ENCODE measurements at regions not wholly inside any gene's neighbourhood (a gene's known extent, or its start where the extent isn't known, plus 50 kb on each side); places are given as distances from the start of the nearest gene placed in this dataset.
A peak's percentile ranks its signal among the peaks of the same experiment; 100 is the strongest.
"Not testable (repeated sequence)": the region's sequence is repeated elsewhere in the genome, so short reads cannot be mapped to it uniquely, and the experiment has no call there.

DNA sequence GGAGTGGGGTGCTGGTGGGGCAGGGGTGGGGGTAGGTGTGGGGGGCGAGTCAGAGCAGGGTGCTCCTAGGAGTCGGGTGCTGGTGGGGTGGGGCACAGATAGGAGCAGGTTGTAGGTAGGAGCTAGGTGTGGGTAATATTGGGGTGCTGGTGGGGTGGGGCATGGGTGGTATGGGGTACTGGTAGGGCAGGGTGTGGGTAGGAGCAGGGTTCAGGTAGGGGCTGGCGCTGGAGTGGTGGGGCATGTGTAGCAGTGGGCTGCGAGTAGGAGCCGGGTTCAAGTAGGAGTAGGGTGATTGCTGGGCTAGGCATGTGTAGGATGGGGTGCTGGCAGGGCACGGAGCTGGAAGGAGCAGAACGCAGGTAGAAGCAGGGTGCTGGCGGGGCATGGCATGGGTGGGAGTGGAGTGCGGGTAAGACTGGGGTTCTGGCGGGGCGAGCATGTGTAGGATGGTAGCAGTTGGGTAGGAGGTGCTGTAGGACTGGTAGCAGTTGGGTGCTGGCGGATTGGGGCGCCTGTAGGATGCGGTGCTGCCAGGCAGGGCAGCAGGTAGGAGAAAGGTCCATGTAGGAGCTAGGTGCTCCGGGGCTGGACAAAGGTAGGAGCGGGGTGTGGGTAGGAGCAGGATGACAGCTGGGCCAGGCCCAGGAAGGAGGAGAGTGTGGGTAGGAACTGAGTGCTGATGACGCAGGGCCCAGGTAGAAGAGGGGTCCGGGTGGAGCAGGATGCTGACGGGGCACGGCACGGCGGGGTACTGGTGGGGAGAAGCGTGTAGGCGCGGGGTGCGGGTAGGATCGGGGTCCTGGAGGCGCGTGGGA lies 105.5 kb upstream of the SIMC1 start:
- no peak overlapping the region for H3K4me3 ChIP-seq

GRCh38 chr5:176133289-176133870 lies 104.8 kb upstream of the SIMC1 start:
- Histone ChIP-seq H3K27ac (no peak overlapping the region), H3K4me1 (peaks cover 0 to 25% (median 20%) of the 10 kb centered on the region in 10 experiments; a peak in 17 of 20 replicates), H4K20me1 (peaks cover 0 to 7% (median 0%) of the 10 kb centered on the region in 11 experiments; a peak in 1 of 22 replicates), H3K27me3 (peaks cover 0 to 12% (median 0%) of the 10 kb centered on the region in 11 experiments; a peak in 4 of 22 replicates), H3K36me3 (no peaks in the 10 kb centered on the region), H3K4me3 (no peak overlapping the region), H3K9me3 (replicated peaks in 1 of 11) (peaks cover 0 to 3% (median 0%) of the 10 kb centered on the region in 11 experiments; a peak in 1 of 22 replicates), H3K4me2 (peak overlapping the region; percentile 30 to 76 (median 64); a peak in 20 of 22 replicates), H3K9ac (no peak overlapping the region)
- TF ChIP-seq Cebpa-rat (IDR thresholded peaks at IDR 0.05): no peak

More for the DNA sequence above, 105.5 kb upstream of the SIMC1 start:
- H3K27me3 ChIP-seq: peaks cover 0 to 12% (median 0%) of the 10 kb centered on the region in 11 experiments; a peak in 4 of 22 replicates
- no peak overlapping the region for H3K27ac ChIP-seq
- no peak for TF ChIP-seq Cebpa-rat (IDR thresholded peaks at IDR 0.05)
- H3K4me1 ChIP-seq: peaks cover 0 to 25% (median 20%) of the 10 kb centered on the region in 10 experiments; a peak in 17 of 20 replicates
- H3K9ac ChIP-seq: no peak overlapping the region
- H4K20me1 ChIP-seq: peaks cover 0 to 7% (median 0%) of the 10 kb centered on the region in 11 experiments; a peak in 1 of 22 replicates
- no peaks in the 10 kb centered on the region for H3K36me3 ChIP-seq
- H3K4me2 ChIP-seq: peak overlapping the region in 4 of 11 experiments; percentile 64 to 76 (median 68); a peak in 4 of 22 replicates
- H3K9me3 ChIP-seq (replicated peaks in 1 of 11): peaks cover 0 to 3% (median 0%) of the 10 kb centered on the region in 11 experiments; a peak in 1 of 22 replicates

- H3K27me3 ChIP-seq: peaks cover 0 to 12% (median 0%) of the 10 kb centered on the region in 11 experiments; a peak in 4 of 22 replicates
- no peak overlapping the region for H3K9ac ChIP-seq
- H3K4me1 ChIP-seq: peaks cover 0 to 25% (median 20%) of the 10 kb centered on the region in 10 experiments; a peak in 17 of 20 replicates
- no peak overlapping the region for H3K4me3 ChIP-seq
- TF ChIP-seq Cebpa-rat (IDR thresholded peaks at IDR 0.05): no peak
- no peaks in the 10 kb centered on the region for H3K36me3 ChIP-seq
- H3K9me3 ChIP-seq (replicated peaks in 1 of 11): peaks cover 0 to 3% (median 0%) of the 10 kb centered on the region in 11 experiments; a peak in 1 of 22 replicates
- peaks cover 0 to 7% (median 0%) of the 10 kb centered on the region in 11 experiments; a peak in 1 of 22 replicates for H4K20me1 ChIP-seq
- peak overlapping the region; percentile 30 to 76 (median 64); a peak in 20 of 22 replicates for H3K4me2 ChIP-seq
- no peak overlapping the region for H3K27ac ChIP-seq
These were observed 104.3 kb upstream of the SIMC1 start for GRCh38 chr5:176133877-176134276.

DNA sequence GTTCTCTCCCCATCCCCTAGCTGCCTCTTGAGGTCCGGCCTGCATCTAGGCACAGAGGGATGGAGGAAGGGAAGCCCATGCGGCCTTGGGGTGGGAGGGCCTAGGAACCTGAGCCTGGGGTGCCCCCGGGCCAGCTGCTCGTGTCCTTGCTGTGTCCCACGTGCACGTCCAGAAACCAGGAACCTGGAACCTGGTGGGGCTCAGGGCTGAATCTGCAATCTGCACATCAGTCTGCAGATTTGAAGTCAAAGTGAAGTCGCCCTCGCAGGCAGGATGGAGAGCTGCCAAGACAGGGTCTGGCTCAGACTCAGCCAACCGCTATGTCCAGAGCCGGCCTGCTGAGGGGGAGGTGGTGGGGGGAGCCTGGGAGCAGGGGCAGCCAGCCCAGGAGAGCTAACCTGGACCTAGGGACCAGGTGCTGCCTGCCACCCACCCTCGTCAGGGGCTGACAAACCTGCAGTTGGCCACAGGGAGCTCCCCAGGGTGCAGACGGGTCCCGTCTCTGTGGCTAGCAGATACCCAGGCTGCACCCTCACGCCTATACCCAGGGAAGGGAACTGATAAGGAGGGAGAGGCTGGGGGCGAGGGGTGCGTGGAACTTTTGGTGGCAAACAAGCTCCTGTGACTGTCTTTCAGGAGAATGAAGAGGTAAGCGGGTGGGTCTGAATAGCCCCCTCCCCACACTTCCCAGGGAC lies 103.5 kb upstream of the SIMC1 start:
- peaks cover 0 to 7% (median 0%) of the 10 kb centered on the region in 11 experiments; a peak in 1 of 22 replicates for H4K20me1 ChIP-seq
- no peaks in the 10 kb centered on the region for H3K36me3 ChIP-seq
- peaks cover under 1 to 25% (median 20%) of the 10 kb centered on the region in 10 experiments; a peak in 18 of 20 replicates for H3K4me1 ChIP-seq
- H3K9me3 ChIP-seq (replicated peaks in 1 of 11): peaks cover 0 to 3% (median 0%) of the 10 kb centered on the region in 11 experiments; a peak in 1 of 22 replicates
- no peak overlapping the region for H3K9ac ChIP-seq
- H3K4me2 ChIP-seq: peak overlapping the region in 9 of 11 experiments; percentile 21 to 76 (median 67); a peak in 17 of 22 replicates
- H3K27me3 ChIP-seq: peaks cover 0 to 12% (median 0%) of the 10 kb centered on the region in 11 experiments; a peak in 4 of 22 replicates
- no peak overlapping the region for H3K4me3 ChIP-seq
- no peak overlapping the region for H3K27ac ChIP-seq
- TF ChIP-seq Cebpa-rat (IDR thresholded peaks at IDR 0.05): no peak

GRCh38 chr5:176140138-176140537 lies 98.1 kb upstream of the SIMC1 start:
- Histone ChIP-seq H3K9me3 (replicated peaks in 1 of 11) (peaks cover 5 to 23% (median 15%) of the 10 kb centered on the region in 11 experiments; a peak in 20 of 22 replicates), H3K4me1 (peaks cover 0 to 11% (median 3%) of the 10 kb centered on the region in 10 experiments; a peak in 10 of 20 replicates), H3K4me2 (peak overlapping the region in 7 of 11 experiments; percentile 1 to 54 (median 14); a peak in 4 of 22 replicates)
- H3K27me3 ChIP-seq, H3K9ac ChIP-seq, H3K4me3 ChIP-seq, H3K36me3 ChIP-seq, H4K20me1 ChIP-seq, H3K27ac ChIP-seq: not testable (repeated sequence)

GRCh38 chr5:176144508-176144907 lies 93.7 kb upstream of the SIMC1 start:
- no peak overlapping the region for H3K9ac ChIP-seq
- no peak overlapping the region for H3K4me2 ChIP-seq
- no peaks in the 10 kb centered on the region for H4K20me1 ChIP-seq
- H3K27me3 ChIP-seq: no peaks in the 10 kb centered on the region
- peaks cover 5 to 23% (median 15%) of the 10 kb centered on the region in 11 experiments; a peak in 20 of 22 replicates for H3K9me3 ChIP-seq (replicated peaks in 1 of 11)
- H3K36me3 ChIP-seq: no peaks in the 10 kb centered on the region
- H3K4me3 ChIP-seq: no peak overlapping the region
- peaks cover 0 to 9% (median 2%) of the 10 kb centered on the region in 10 experiments; a peak in 4 of 20 replicates for H3K4me1 ChIP-seq
- H3K27ac ChIP-seq: no peak overlapping the region
- TF ChIP-seq Cebpa-rat (IDR thresholded peaks at IDR 0.05): no peak

GRCh38 chr5:176149948-176150347 lies 88.3 kb upstream of the SIMC1 start:
- not testable (repeated sequence) for H3K27ac ChIP-seq; H4K20me1 ChIP-seq; H3K36me3 ChIP-seq; H3K9me3 ChIP-seq (replicated peaks in 1 of 11); H3K4me1 ChIP-seq; H3K4me3 ChIP-seq; H3K27me3 ChIP-seq; H3K4me2 ChIP-seq; H3K9ac ChIP-seq

DNA sequence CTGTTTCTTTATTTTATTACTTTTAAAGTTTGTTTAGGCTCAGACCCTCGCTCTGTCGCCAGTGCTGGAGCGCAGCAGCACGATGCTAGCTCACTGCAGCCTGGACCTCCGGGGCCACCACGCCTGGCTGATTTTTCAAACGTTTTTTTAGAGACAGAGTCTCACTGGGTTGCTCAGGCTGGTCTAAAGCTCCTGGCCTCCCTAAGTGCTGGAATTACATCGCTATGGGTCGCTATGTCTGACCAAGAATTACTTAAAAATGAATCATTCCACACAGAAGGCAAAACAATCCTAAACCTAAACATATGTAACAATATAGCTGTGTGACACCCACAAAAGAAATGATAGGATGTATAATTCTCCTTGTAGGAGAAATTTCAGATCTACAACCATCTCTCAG lies 86.9 kb upstream of the SIMC1 start:
- Histone ChIP-seq H3K4me1 (no peaks in the 10 kb centered on the region), H3K27ac (no peak overlapping the region), H3K9me3 (replicated peaks in 1 of 11) (no peaks in the 10 kb centered on the region), H3K27me3 (no peaks in the 10 kb centered on the region), H4K20me1 (no peaks in the 10 kb centered on the region; a peak in 1 of 22 replicates), H3K4me2 (no peak overlapping the region), H3K4me3 (no peak overlapping the region), H3K9ac (no peak overlapping the region), H3K36me3 (no peaks in the 10 kb centered on the region)
- TF ChIP-seq Cebpa-rat (IDR thresholded peaks at IDR 0.05): no peak

Data from BLaER1 treated with 17β-estradiol and CSF1 and Interleukin-3, amounts not matched to agents 10 nM and 100 nM (cell line).